Jurkat, Clone E6-1 (cell line): ENCODE measurements at regions not wholly inside any gene's neighbourhood (a gene's known extent, or its start where the extent isn't known, plus 50 kb on each side); places are given as distances from the start of the nearest gene placed in this dataset.

ENCODE experiments used
- DNase-seq: peaks from one replicate; pipeline ENCODE4 v3.0.0-alpha.2; 2011; ENCODE audit warnings: low read depth, low spot score
- H3K4me3 ChIP-seq: 2 replicates; pipeline ENCODE4 v1.5.1; 2011; ENCODE audit warnings: mild to moderate bottlenecking, low read length, control low read depth, moderate library complexity

DNA sequence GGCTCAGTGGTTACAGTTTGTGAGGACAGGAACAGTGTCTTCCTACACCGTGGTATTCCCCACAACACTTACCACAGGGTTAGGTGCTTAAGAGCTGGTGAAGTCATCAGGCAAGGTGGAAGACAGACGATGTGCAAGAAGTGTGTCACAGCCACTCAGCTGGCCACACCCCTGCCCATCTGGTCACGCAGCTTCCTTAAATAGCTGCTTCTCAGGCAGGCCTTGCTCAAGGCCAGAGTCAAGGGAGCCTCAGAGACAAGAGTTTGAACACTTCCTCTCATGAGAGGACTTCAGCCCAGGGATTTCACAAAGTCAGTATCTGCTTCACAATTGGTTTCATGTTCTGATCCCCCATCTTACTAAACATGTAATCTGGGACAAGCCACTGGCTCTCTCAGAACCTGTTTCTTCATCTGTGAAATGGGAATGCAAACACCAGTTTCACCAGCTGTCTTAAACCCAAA is 80.3 kb upstream of the FRY start:
- H3K4me3 ChIP-seq: no peak overlapping the region
- no peak for DNase-seq

DNA sequence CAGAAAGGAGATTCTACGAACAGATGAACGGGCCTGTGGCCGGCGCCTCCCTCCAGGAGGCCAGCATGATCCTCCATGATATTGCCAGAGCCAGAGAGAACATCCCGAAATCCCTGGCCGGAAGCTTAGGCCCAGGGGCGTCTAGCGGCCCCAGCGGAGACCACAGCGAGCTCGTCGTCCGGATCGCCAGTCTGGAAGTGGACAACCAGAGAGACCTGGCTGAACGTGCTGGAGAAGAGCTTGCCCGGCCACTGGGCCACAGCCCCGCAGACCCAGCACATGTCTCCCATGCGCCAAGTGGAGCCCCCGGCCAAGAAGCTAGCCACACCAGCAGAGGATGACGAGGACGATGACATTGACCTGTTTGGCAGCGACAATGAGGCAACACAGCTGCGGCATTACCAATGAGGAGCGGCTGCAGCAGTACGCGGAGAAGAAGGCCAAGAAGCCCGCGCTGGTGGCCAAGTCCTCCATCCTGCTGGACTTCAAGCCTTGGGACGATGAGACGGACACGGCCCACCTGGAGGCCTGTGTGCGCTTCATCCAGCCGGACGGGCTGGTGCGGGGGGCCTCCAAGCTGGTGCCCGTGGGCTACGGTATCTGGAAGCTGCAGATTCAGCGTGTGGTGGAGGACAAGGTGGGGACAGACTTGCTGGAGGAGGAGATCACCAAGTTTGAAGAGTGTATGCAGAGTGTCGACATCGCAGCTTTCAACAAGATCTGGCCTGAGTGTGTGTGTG is 78.8 kb upstream of the FRY start:
- no peak overlapping the region for H3K4me3 ChIP-seq
- DNase-seq: no peak

DNA sequence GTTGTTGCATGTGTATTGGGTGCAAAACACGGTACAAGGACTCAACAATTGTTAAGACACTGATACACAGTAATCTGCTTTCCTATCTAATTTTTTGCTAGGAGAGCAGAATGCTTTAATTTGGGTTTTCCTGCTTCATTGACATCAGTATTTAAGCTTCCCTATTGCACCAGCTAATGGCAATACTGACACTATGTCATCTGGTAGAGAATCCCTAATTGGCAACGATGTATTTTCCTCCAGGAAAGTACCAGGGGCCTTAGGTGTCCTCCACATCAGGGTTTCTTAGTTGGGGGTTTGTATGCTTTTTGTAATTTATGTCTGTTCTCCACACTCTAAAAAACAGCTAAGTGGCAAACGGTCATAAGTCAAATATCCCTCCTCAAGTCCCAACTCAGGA is 76.5 kb upstream of the FRY start:
- no peak overlapping the region for H3K4me3 ChIP-seq
- DNase-seq: no peak

DNA sequence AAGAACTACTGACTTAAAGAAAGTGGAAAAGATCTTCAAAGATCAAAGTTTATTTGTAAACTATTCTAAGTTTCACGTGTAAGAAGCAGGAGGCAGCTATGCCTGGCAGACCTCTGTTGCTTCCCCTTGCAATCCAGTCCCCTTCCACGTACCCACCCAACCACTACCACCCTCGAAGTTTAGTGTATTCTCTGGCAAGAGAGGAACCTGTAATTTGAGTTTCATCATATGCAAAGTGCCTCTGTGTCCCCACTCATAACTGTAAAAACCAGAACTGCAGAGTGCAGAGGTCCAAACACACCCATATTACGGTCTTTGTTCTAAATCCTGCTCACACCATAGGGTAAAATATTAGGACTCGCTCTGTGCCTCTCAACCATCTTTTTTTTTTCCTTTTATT is 75.8 kb upstream of the FRY start:
- no peak for DNase-seq
- no peak overlapping the region for H3K4me3 ChIP-seq

DNA sequence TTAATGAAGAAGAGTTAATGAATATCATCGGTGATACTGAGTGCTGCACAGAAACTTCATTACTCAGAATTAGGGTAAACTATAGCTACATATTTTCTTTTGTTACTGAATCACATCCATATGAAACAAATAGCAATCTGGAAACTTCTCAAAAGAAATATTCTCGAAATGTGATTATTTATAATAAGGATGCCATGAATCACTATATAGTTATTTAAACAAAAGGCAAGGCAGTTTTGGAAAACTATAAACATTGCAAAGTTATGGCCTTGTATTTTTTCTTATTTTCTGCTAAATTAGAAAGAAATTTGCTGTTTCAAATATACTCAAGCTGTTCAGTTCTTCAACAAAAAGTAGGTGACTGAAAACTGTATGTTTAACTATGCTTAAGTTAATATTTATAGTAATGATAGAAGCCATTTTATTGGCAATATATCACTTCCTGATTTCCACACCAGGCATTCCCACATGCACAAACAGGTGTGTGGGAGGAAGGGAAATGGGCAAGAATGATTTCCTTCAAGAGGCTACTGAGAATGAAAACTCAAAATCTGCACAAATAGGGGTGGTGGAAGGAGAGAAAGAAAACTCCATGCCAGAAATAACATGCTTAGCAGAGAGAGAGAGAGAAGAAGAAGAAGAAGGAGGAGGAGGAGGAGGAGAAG is 74.5 kb upstream of the FRY start:
- no peak overlapping the region for H3K4me3 ChIP-seq
- DNase-seq: no peak

DNA sequence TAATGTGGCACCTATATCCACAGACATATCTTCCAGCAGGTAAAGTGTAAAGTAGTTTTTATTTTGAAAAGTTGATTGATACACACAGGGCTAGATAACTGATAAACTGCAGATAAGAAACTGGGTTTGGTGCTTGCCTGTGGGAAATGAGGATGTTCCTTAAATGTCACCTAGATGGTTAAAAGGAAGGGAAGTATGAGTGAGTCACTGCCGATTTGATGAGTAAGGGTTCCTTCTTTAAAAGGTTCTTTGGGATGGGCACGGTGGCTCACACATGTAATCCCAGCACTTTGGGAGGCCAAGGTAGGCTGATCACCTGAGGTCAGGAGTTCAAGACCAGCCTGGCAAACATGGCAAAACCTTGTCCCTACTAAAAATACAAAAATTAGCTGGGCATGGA is 73.8 kb upstream of the FRY start:
- DNase-seq: no peak
- no peak overlapping the region for H3K4me3 ChIP-seq

DNA sequence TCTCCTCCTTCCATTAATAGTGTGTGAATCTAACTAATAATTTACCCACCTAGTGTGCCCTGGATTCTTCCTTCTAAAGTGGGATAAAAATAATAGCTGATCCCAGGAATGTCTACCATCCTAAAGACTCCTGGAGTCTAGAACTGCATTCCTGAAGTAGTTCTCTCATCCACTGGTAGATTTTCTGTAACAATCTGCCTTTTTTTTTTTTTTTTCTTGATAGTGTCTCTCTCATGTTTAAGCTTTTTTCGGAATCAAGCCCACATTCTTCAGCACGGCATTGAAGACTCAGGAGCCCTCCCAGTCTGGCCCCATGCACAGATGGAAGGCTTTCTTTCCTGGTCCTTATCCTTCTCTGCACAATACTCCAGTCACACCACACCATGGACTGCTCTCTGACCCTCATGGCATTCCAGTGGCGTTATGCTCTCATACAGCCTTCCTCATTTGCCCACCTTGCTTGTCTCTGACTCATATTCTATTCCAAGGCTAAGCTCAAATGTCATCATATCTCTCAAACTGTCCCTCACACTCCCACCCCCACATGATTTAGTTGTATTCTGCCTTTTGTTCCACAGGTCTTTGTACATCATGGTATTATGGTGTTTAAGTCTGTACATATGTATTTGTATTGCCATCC is 68.7 kb upstream of the FRY start:
- no peak overlapping the region for H3K4me3 ChIP-seq
- DNase-seq: no peak

DNA sequence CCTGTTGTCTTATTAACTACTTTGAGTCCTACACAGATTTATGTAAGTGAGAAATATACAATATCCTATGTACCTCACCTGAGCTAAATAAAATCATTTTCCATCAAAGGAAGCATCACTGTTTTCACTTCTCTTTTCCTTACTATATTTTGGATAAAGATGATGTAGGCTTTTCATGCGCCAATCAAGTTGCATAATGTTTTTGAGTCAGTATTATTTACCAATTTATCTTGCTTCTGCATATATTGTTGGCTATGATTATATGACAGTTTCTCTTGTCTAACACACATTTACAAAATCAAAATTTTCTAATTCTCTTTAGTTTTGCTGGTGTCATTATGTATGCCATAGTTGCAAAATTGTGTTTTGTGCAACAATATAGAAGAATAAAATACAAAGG is 67.9 kb upstream of the FRY start:
- H3K4me3 ChIP-seq: no peak overlapping the region
- no peak for DNase-seq

DNA sequence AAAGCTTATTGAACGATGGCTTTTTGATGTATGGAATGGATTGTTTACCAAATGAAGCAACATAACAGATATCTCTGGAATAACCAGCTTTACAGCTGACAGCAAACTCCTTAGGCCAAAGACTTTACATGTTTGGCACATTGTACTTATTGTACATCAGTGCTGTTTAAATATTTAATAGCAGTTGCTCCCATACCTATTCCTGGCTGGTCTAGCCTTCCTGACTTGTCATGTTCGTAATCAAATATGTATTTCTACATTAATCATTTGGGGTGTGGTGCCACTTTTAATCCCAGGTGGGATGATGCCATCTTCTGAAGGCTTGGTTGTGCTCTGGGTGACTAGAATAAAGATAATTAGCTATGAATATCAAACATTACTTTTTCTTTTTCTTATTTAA is 67.4 kb upstream of the FRY start:
- no peak overlapping the region for H3K4me3 ChIP-seq
- DNase-seq: no peak

DNA sequence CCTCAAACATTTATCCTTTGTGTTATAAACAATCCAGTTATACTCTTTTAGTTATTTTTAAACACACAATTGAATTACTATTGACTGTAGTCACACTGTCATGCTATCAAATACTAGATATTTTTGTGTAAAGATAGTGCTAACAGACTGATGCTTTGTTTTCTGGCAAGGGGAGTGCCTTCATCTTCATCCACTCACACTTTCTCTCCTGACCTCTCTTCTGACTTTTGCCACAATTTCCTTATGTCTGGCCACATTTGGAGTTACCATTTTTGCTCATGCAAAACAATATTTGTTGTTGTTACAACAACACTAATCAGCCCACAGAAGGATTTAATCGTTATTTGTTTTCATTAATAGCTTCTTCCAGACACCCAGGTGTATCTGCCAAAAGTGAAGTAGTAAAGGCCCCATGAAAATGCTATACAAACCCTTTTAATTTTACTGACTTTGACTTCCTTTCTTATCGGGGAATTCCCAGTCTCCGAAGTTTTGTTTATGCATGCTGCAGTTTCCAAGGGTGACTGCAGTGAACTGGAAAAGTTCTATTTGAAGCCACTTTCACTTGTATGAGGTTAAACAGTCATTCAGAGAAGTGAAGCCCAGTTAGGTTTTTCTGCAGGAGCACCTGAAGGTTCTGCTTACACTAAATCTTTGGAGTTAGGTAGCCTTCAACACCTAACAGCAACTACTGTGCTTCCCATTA is 66.1 kb upstream of the FRY start:
- DNase-seq: no peak
- H3K4me3 ChIP-seq: no peak overlapping the region

DNA sequence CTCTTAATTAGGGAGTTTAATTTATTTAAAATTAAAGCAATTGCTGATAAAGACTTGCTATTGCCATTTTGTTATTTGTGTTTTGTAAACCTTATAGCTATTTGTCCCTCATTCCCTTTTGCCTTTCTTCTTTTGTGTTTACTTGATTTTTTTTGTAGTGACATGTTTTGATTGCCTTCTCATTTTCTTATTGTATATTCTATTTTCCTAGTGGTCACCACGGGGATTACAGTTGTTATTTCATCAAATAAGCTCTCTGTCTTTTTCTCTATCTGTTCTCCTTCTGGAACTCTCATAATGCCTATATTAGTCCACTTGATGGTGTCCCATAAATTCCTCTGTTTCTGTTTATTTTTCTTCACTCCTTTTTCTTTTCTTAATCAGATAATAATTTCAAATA is 64.4 kb upstream of the FRY start:
- no peak overlapping the region for H3K4me3 ChIP-seq

DNA sequence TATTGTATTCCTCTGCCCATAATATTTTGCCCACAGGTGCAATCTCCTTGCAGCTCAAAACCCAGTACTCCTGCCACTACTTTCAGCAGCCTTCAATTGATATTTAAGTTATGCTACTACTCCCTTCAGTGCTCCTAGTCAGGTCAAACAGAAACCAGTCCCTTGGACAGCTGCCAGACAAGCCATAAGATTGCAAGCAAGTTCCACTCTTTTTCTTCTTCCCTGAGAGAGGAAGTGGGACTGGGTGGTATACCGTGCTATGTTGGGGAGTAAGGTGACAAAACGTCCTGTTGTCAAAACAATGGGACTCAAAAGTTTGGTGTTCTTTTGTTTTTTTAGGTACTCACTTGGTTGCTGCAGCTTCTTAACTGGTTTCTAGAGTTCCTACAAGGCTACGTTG is 63.1 kb upstream of the FRY start:
- DNase-seq: no peak
- H3K4me3 ChIP-seq: no peak overlapping the region

More for the DNA sequence above, 64.4 kb upstream of the FRY start:
- DNase-seq: no peak

DNA sequence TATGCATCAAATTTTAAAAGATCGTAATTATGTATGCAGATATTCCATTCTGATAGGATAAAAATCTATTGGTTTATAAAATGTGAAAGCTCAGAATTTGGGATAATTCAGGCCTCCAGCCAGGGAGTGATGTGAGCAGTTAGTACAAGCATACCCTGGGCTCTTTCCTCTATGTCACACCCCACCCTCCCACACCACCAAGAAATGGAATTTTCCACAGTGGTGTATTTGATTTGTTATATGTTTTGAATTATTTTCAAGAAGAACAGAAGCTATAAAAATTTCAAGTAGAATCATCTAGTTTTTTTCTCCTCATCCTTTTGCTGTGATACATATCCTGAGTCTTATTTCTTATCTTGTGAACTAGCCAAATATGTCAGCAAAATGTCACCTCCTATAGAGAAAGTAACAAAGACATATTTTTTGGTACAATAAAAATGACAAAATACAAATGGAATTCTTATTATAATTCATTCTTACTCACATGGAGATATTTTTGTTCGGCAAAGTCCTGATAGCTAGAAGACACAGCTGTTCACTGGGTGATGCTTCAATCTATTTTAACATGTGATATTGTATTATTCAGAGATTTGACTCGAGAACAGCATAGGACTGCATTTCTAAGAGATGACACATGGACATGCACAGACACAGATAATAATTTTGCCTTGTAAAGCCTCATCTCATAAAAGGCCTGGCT is 61.2 kb upstream of the FRY start:
- no peak for DNase-seq
- H3K4me3 ChIP-seq: no peak overlapping the region

DNA sequence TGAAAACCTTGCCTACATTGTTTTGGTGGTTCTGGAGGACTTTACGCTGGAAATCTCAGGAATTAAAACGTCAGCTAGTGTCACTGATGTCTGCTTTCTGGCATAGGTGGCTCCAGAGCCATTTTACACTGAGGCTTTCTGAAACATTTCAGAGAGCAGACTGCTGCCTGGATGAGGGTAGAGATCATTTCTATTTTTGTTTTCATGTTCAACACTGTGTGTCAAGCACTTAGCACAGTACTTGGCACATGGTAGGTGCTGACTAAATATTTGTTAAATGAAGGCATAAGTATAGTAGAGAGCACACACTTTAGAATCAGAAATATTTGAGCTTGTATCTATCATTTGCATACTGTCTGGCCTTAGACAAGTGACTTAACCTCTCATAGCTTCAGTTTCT is 59.1 kb upstream of the FRY start:
- H3K4me3 ChIP-seq: no peak overlapping the region
- no peak for DNase-seq

DNA sequence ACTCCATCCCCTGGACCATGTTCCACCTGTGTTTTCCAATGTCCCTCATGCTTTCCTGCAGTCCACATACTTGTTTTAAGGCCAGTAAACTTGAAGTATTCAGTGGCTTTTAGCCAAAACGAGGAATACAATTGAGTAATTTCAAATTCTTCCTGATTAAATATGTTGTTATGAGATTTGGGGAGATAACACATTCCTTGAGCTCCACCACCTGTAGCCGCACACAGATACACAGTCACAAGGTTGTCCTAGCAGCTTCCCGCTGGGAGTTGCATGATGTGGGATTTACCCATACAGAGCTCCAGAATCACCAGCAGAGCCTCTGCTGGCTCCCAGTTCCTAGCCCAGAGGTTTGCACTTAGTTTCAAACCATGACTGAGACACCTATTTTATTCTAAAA is 53.6 kb upstream of the FRY start:
- DNase-seq: no peak
- H3K4me3 ChIP-seq: no peak overlapping the region

DNA sequence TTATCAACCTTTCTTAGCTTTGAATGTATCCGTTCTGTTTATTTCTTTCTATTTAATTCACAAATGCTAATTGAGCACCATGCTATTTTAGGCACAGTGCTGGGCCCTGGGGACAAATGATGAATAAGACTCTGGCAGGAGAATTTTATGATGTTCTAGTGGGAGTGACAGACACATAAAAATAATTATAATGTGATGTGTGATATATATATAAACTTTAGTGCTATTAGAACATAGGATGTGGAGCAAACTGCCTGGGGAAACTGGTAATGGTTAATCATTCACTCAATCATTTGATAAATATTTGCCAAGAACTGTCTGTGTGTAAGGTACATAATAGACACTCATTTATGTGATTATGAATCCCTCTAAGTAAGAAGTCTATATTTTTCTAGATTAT is 50.7 kb upstream of the FRY start:
- DNase-seq: no peak
- H3K4me3 ChIP-seq: no peak overlapping the region
